ENCODE measurements at regions not wholly inside any gene's neighbourhood (a gene's known extent, or its start where the extent isn't known, plus 50 kb on each side); places are given as distances from the start of the nearest gene placed in this dataset.

DNA sequence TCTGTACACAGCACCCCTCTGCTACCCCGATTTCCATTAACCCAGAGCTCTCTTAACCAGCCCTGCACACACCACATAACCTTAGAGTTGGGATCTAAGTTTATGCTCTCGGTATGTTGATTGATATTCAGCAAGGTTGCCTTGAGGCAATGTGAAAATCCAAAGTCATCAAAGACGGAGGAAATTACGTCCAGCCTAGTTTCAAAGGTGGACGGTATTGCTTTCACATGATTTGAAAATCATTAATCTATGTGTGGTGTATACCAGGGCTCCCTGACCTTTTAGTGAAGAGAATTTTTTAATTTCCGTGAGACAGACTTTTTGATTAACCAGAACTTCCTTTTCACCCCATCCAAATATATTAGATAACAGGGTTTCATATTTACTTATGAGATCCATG lies 272.5 kb upstream of the LCORL start:
- no peak for TF ChIP-seq SRSF9 (IDR thresholded peaks at IDR 0.05; ENCODE audit: borderline replicate concordance, insufficient read depth, low read depth, low read length, poor library complexity, severe bottlenecking)
- no peak for TF ChIP-seq MTA1 (CRISPR knock-in tag; IDR thresholded peaks at IDR 0.05; ENCODE audit: borderline replicate concordance)
- TF ChIP-seq, protein P1, sequence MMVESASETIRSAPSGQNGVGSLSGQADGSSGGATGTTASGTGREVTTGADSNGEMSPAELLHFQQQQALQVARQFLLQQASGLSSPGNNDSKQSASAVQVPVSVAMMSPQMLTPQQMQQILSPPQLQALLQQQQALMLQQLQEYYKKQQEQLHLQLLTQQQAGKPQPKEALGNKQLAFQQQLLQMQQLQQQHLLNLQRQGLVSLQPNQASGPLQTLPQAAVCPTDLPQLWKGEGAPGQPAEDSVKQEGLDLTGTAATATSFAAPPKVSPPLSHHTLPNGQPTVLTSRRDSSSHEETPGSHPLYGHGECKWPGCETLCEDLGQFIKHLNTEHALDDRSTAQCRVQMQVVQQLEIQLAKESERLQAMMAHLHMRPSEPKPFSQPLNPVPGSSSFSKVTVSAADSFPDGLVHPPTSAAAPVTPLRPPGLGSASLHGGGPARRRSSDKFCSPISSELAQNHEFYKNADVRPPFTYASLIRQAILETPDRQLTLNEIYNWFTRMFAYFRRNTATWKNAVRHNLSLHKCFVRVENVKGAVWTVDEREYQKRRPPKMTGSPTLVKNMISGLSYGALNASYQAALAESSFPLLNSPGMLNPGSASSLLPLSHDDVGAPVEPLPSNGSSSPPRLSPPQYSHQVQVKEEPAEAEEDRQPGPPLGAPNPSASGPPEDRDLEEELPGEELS (CRISPR knock-in tag; IDR thresholded peaks at IDR 0.05), result no peak
- ChIA-PET CTCF (ENCODE audit: low intra/inter-chr PET ratio, low total read pairs) (no interaction called here), POLR2A (no interaction called here)
- no peak overlapping the region for H2AFZ ChIP-seq (ENCODE audit: low read length)
- BruUV-seq (replicated peaks), result no TSS peak
- WGBS (ENCODE audit: low lambda C conversion rate), result 22% methylated on average over 6 of the region's 6 CpGs
- H3K27me3 ChIP-seq (ENCODE audit: control insufficient read depth in 1 of 2, insufficient read depth in 2 of 2, low read length in 2 of 2), result no peaks in the 10 kb centered on the region
- no peak for ATAC-seq
- no peaks in the 10 kb centered on the region for H4K20me1 ChIP-seq (ENCODE audit: insufficient read depth, low read length)
- intact Hi-C loops (cut with micrococcal nuclease; ENCODE audit: unreplicated experiment) (no loop called here), in situ Hi-C loops (cut with HindIII; ENCODE audit: extremely low pct_ligation_motif_present, low pct_unique_long_range_greater_than_20kb) (no loop called here)
- no peaks in the 10 kb centered on the region for H3K79me2 ChIP-seq (ENCODE audit: insufficient read depth, low read length)
- no peak overlapping the region for H3K9ac ChIP-seq (ENCODE audit: insufficient read depth, low read depth, low read length)
- H3K4me1 ChIP-seq (ENCODE audit: insufficient read depth, low read length), result no peaks in the 10 kb centered on the region
- no peak for DNase-seq (ENCODE audit: low spot score)
- H3K9me3 ChIP-seq (ENCODE audit: low read length), result no peaks in the 10 kb centered on the region
- H3K4me2 ChIP-seq (ENCODE audit: low read depth, low read length), result no peak overlapping the region
- H3K27ac ChIP-seq (ENCODE audit: extremely low read length, insufficient read depth, low read length), result no peak overlapping the region
- FAIRE-seq, result no peak
- H3K4me3 ChIP-seq (replicated peaks in 1 of 3; ENCODE audit: insufficient read depth in 1 of 3, low read depth in 2 of 3, low read length in 3 of 3), result no peak overlapping the region
- no peaks in the 10 kb centered on the region for H3K36me3 ChIP-seq (replicated peaks in 1 of 2; ENCODE audit: control insufficient read depth in 1 of 2, insufficient read depth in 2 of 2, low read length in 2 of 2)

DNA sequence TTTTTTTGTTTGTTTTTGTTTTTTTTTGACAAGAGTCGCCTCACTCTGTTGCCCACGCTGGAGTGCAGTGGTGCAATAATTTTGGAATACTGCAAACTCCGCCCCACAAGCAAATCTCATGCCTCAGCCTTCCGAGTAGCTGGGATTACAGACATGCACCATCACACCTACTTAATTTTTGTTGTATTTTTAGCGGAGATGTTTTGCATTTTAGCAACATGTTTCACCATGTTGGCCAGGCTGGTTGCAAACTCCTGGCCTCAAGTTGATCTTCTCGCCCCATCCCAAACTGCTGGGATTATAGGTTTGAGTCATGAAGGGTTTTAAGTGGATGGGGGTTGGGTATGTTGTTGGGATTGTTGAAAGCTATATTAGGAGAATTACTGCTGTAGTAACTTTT lies 270.9 kb upstream of the LCORL start:
- POLR2A ChIA-PET, result no interaction called here
- no peak overlapping the region for H3K4me3 ChIP-seq (replicated peaks in 1 of 3; ENCODE audit: insufficient read depth in 1 of 3, low read depth in 2 of 3, low read length in 3 of 3)

More for the DNA sequence above, 270.9 kb upstream of the LCORL start:
- Histone ChIP-seq H3K4me1 (ENCODE audit: insufficient read depth, low read length) (no peaks in the 10 kb centered on the region), H2AFZ (ENCODE audit: low read length) (no peak overlapping the region), H3K4me2 (ENCODE audit: low read depth, low read length) (no peak overlapping the region), H3K9me3 (ENCODE audit: low read length) (no peaks in the 10 kb centered on the region), H4K20me1 (ENCODE audit: insufficient read depth, low read length) (no peaks in the 10 kb centered on the region), H3K27ac (ENCODE audit: extremely low read length, insufficient read depth, low read length) (no peak overlapping the region), H3K9ac (ENCODE audit: insufficient read depth, low read depth, low read length) (no peak overlapping the region), H3K36me3 (replicated peaks in 1 of 2; ENCODE audit: control insufficient read depth in 1 of 2, insufficient read depth in 2 of 2, low read length in 2 of 2) (no peaks in the 10 kb centered on the region), H3K27me3 (ENCODE audit: control insufficient read depth in 1 of 2, insufficient read depth in 2 of 2, low read length in 2 of 2) (no peaks in the 10 kb centered on the region), H3K79me2 (ENCODE audit: insufficient read depth, low read length) (no peaks in the 10 kb centered on the region)
- TF ChIP-seq CREM (IDR thresholded peaks at IDR 0.05) (no peak), CREM (CRISPR knock-in tag; IDR thresholded peaks at IDR 0.05) (no peak), SNRNP70 (IDR thresholded peaks at IDR 0.05; ENCODE audit: low read depth, low read length) (no peak), ZFP90 (CRISPR knock-in tag; IDR thresholded peaks at IDR 0.05; ENCODE audit: borderline replicate concordance) (no peak), ZNF160 (CRISPR knock-in tag; IDR thresholded peaks at IDR 0.05) (no peak), ZFP36 (IDR thresholded peaks at IDR 0.05; ENCODE audit: borderline replicate concordance, low read depth, low read length, partially characterized antibody) (no peak), SRSF1 (optimal IDR thresholded peaks at IDR 0.05; ENCODE audit: low read depth, low read length) (no peak), ZNF780A (CRISPR knock-in tag; IDR thresholded peaks at IDR 0.05) (no peak)
- TF ChIP-seq, protein P2, sequence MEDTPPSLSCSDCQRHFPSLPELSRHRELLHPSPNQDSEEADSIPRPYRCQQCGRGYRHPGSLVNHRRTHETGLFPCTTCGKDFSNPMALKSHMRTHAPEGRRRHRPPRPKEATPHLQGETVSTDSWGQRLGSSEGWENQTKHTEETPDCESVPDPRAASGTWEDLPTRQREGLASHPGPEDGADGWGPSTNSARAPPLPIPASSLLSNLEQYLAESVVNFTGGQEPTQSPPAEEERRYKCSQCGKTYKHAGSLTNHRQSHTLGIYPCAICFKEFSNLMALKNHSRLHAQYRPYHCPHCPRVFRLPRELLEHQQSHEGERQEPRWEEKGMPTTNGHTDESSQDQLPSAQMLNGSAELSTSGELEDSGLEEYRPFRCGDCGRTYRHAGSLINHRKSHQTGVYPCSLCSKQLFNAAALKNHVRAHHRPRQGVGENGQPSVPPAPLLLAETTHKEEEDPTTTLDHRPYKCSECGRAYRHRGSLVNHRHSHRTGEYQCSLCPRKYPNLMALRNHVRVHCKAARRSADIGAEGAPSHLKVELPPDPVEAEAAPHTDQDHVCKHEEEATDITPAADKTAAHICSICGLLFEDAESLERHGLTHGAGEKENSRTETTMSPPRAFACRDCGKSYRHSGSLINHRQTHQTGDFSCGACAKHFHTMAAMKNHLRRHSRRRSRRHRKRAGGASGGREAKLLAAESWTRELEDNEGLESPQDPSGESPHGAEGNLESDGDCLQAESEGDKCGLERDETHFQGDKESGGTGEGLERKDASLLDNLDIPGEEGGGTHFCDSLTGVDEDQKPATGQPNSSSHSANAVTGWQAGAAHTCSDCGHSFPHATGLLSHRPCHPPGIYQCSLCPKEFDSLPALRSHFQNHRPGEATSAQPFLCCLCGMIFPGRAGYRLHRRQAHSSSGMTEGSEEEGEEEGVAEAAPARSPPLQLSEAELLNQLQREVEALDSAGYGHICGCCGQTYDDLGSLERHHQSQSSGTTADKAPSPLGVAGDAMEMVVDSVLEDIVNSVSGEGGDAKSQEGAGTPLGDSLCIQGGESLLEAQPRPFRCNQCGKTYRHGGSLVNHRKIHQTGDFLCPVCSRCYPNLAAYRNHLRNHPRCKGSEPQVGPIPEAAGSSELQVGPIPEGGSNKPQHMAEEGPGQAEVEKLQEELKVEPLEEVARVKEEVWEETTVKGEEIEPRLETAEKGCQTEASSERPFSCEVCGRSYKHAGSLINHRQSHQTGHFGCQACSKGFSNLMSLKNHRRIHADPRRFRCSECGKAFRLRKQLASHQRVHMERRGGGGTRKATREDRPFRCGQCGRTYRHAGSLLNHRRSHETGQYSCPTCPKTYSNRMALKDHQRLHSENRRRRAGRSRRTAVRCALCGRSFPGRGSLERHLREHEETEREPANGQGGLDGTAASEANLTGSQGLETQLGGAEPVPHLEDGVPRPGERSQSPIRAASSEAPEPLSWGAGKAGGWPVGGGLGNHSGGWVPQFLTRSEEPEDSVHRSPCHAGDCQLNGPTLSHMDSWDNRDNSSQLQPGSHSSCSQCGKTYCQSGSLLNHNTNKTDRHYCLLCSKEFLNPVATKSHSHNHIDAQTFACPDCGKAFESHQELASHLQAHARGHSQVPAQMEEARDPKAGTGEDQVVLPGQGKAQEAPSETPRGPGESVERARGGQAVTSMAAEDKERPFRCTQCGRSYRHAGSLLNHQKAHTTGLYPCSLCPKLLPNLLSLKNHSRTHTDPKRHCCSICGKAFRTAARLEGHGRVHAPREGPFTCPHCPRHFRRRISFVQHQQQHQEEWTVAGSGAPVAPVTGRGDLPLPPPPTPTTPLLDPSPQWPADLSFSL (CRISPR knock-in tag; IDR thresholded peaks at IDR 0.05), result no peak
- no TSS peak for BruUV-seq (replicated peaks)
- CTCF ChIA-PET (ENCODE audit: low intra/inter-chr PET ratio, low total read pairs), result no interaction called here
- intact Hi-C loops (cut with micrococcal nuclease; ENCODE audit: unreplicated experiment), result no loop called here
- in situ Hi-C loops (cut with HindIII; ENCODE audit: extremely low pct_ligation_motif_present, low pct_unique_long_range_greater_than_20kb), result no loop called here
- ATAC-seq, result no peak
- FAIRE-seq, result no peak
- DNase-seq (ENCODE audit: low spot score), result no peak
- WGBS (ENCODE audit: low lambda C conversion rate), result 9% methylated on average over 6 of the region's 6 CpGs

Data from HepG2 (cell line).